Astrocyte (in vitro differentiated cells and primary cell): ENCODE measurements at regions not wholly inside any gene's neighbourhood (a gene's known extent, or its start where the extent isn't known, plus 50 kb on each side); places are given as distances from the start of the nearest gene placed in this dataset.

ENCODE experiments used
- CTCF ChIP-seq: IDR thresholded peaks from 2 replicates; pipeline ENCODE4 v1.5.1; 2011; ENCODE audit warnings: low read depth, mild to moderate bottlenecking, inconsistent platforms, low read length, moderate library complexity; ENCODE audit not compliant: insufficient read depth
- EZH2 ChIP-seq: IDR thresholded peaks from 2 replicates; pipeline ENCODE4 v1.6.1; 2012; ENCODE audit warnings: mild to moderate bottlenecking, low read length, inconsistent platforms; ENCODE audit not compliant: insufficient read depth

GRCh38 chr13:105255472-105255871 lies 1280.0 kb downstream of the EFNB2 start:
- no peak for TF ChIP-seq CTCF
- TF ChIP-seq EZH2, result no peak
